CD4-positive, alpha-beta T cell treated with Interleukin-1 beta for 1 hour (primary cell): ENCODE measurements at regions not wholly inside any gene's neighbourhood (a gene's known extent, or its start where the extent isn't known, plus 50 kb on each side); places are given as distances from the start of the nearest gene placed in this dataset.

Experiments
- DNase-seq, 2 donors: peaks; one replicate each; pipeline ENCODE4 v3.0.0-alpha.2; 2020 to 2022

GRCh38 chr11:127627629-127628457 is 627.3 kb upstream of the KIRREL3 start:
- DNase-seq = no peak

GRCh38 chr11:127627204-127627603 is 626.6 kb upstream of the KIRREL3 start:
- DNase-seq = no peak

DNA sequence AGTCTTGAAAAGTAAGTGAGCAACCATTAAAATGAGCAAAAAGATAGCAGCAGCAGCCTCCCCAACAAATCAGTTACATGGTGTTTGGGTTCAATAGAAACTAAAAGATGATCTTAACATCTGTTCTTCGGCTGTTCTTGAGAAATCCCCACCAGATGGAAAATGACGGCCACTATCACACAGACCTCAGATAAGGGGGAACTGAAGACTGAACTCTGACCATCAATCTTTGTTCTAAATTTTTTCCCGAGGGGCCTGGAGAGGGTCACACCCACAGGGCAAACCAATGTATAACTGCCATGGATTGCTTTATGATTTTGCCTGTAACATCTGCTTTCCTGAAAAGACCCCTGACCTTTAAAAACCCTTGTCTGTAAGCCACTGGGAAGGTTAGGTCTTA is 624.8 kb upstream of the KIRREL3 start:
- no peak for DNase-seq

GRCh38 chr11:127624306-127624856 is 623.8 kb upstream of the KIRREL3 start:
- no peak for DNase-seq

DNA sequence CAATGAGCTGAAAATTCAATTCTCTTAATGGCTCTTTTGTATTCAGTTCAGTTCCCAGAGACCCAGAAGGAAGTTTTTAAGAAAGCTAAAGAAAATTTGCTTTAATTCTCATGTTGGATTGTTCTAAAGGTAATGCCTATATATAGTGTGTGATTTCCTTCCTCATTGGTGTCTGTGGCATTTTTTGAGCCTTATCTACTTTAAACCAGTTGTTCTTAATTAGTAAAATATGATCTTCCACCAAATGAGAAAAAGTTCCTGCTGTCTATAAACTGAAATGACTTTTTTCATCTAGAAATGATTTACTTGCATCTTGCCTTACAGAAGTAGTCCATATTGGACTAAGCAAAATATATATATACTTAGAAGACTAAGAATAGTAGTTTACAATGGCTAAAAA is 622.1 kb upstream of the KIRREL3 start:
- no peak for DNase-seq

- no peak for DNase-seq
These were observed 620.1 kb upstream of the KIRREL3 start for GRCh38 chr11:127620671-127621070.

- no peak for DNase-seq
These were observed 619.4 kb upstream of the KIRREL3 start for GRCh38 chr11:127619946-127620345.

- no peak for DNase-seq
These were observed 618.2 kb upstream of the KIRREL3 start for GRCh38 chr11:127618721-127619120.

DNA sequence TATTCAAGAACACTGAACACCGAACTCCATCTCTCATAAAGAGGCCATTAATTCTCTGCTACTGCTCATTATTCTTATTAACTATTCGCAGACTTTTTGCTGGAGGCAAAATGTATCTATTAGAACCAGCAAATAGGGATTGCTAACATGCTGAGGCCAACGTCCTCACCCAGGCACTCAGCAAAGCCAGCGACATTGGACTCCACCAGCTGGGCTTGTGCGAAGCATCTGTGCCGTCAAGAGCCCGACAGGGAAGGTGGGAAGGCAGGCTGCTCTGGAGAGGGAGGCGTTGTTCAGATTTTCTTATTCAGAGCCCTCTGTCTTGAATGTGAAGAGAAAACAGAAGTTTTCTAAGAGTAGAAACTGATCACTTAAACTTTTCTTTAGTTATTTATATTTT is 615.6 kb upstream of the KIRREL3 start:
- no peak for DNase-seq

GRCh38 chr11:127612607-127613006 is 612.0 kb upstream of the KIRREL3 start:
- no peak for DNase-seq

DNA sequence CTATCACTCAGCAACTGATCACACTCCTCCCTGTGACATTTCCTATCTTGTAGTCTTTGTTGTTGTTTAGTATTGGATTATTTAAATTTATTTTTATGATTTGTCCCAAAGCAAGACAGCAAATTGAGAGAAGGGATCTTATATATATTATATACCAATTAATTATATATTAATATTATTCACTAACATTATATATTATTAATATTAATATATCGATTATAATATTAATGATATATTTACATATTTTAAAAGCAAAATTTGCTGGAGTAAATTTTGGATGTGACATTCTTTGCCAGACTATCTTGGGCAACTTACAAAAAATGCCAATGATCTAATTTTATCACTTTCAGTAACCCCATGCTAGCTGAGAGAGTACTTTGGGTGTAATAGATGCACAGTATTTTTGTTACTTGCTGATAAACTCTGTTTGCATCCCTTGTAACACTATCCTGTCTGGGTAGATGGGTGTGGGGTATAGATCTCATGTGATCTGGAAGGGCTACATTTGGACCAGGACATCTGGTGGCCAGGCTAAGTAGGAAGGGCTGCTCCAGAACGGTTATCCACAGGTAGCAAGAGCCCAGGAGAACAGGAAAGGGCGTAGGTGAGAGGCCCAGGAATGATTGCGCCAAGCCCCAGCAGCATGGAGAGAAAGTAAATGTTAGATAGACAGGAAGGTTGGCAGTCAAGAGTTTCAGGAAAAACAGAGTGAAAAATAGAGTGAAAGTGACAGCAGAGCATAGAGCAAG is 608.6 kb upstream of the KIRREL3 start:
- DNase-seq = no peak

DNA sequence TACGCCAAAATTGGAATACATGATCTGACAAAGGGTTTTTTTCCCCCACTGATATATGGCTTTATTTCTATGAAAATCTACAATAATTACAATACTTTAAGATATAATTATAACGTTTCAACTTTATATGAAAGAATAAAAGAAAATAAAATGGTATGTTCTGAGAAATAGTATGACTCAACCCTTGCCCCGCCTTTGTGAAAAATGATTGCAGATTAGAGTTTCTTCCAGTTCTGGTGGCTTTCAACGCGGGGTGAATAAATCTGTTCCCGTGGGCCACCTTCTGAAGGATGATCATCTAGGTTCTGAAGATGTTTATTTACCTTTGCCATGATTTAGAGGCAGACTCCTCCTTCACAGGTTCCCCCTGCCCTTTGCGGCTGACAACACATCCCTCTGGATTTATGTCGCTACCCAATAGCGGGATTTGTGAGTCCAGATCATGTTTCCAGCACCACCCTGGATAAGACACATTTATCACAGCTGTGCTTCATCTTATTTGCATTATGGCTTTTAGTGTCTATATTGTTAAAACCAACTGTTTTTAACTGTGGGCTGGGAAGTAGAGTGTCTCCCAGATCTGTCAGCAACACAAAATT is 607.0 kb upstream of the KIRREL3 start:
- DNase-seq = no peak

DNA sequence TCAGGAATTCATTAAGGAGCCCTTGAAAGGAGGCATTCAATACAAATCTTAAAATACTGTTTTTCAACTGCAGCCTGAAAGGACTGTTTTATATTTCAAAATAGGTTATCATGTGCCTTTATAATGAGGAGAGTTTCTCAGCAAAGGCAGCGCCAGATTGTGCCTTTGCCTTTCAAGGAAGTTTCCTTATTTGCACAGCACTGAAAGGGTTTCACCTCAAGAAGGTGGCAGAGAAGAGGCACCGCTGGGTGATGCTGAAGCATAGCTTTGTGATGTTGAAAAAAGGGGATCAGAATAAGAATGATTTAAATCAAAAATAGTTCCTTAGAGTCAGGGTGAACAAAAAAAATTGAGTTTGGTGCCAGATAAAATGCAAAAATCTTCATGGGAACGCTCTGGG is 601.0 kb upstream of the KIRREL3 start:
- no peak for DNase-seq

DNA sequence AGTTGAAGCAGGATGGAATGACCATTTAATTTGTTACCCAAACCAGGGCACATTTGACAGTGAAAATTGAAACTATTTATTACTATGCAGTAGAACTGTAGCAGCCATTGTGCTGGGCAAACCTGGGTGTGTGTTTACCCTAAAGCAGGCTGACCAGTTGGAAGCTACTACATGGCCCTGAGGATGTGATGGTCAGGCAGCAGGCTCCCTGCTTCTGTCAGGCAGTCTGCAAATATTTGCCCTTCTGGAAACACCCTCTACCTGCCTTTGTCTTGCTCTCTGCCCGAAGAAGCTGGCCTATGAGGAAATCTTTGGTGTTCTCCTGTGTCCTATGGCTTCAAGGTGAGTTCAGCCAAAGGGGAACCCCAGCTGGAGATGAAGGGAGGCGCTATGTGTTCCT is 600.1 kb upstream of the KIRREL3 start:
- no peak for DNase-seq

DNA sequence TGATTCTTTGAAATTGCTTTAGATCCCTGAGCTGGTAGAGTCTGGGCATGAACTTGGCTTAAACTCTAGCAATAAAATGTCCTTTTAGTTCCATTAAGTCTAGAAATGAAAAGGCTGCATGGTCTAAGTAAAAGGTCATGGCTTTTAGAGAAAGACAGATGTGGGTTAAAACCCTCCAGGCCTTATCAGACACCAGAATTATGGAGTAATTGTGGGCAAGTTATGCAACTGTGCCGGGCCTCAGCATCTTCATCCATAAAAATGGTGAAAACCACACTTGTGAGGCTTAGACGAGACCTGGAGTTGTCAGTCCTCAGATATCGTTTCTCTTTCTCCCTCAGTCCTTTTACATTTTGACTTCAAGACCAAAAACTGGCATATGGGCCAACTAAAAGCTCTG is 597.9 kb upstream of the KIRREL3 start:
- no peak for DNase-seq

DNA sequence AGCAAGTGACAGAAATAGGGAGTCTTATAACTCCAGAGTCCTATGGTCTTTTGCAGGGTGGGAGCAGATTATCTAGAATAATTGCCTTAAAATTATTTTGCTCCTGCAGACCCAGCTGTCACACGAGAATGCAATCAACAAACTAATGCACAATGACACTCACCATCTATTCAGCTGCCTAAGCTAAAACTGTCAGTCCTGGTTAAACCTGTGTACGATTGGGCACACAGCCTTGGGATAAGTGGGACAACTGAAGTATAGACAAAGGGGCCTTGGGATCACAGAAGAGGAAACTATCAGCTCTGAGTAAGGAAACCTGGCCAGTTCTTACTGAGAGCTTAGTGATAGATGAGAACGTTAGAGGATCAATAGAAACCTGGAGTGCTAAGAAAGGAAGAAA is 595.9 kb upstream of the KIRREL3 start:
- no peak for DNase-seq

DNA sequence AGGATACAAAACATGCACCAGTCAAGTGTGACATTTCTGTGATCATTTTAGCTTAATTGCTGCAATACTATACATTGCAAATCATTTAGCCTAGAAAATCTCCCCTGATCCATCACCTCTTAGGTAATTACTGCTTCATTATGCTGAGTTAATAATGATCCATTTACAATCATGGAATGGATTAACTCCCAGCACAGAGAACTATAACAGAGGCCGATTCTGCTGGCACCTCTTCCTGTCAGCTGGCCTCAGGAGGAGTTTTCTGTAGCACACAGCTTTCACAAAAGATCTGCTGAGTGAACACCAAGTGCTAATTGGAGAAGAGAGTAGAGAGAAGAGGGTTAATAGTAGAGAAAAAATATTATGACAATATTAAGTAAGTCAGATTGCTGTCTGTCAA is 591.8 kb upstream of the KIRREL3 start:
- DNase-seq = no peak

GRCh38 chr11:127590314-127590713 is 589.7 kb upstream of the KIRREL3 start:
- no peak for DNase-seq

DNA sequence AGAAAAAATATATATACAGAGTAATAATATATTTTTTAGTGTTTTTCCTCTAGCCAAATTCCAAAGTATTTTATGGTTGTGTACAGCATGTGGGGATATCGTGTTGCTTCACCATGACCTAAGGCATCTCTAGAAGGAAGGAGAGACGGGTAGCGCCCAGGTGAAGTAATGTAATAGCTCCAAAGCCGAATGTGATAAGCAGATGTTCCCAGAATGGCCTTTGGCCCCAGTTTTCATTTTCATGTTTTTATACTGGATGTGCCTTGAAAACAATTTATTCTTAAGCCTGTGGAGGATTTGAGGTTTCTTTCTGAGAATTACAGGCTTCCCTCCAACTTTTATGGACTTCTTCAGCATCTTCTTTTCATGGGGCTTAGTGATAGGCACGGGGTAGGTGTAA is 587.9 kb upstream of the KIRREL3 start:
- DNase-seq = no peak

GRCh38 chr11:127587511-127587910 is 586.9 kb upstream of the KIRREL3 start:
- no peak for DNase-seq

DNA sequence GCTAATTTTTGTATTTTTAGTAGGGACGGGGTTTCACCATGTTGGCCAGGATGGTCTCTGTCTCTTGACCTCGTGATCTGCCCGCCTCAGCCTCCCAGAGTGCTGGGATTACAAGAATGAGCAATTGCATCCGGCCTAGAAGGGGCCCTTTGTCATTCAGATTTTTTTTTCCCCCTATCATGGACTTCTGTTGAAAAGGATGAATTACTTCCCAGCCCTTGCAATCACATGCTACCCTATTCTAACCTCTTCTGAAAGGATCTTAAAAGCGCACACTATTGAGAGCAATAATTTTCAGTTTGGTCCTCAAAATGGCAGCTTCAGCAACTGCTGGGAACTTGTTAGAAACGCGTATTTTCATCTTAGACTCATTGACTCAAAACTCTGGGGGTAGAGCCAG is 575.6 kb upstream of the KIRREL3 start:
- DNase-seq = no peak

- no peak for DNase-seq
These were observed 573.9 kb upstream of the KIRREL3 start for GRCh38 chr11:127574478-127574877.

- no peak for DNase-seq
These were observed 568.3 kb upstream of the KIRREL3 start for GRCh38 chr11:127568891-127569290.
